ENCODE measurements at regions not wholly inside any gene's neighbourhood (a gene's known extent, or its start where the extent isn't known, plus 50 kb on each side); places are given as distances from the start of the nearest gene placed in this dataset. TPM values are rescaled to one million over a fixed set of nuclear protein-coding genes. Genes with fewer than 3 reads are reported as not detected.

- Histone ChIP-seq H3K4ac (ENCODE audit: low read depth in 1 of 2, low read length in 2 of 2) (no peak overlapping the region), H2BK15ac (ENCODE audit: low read depth, poor library complexity, severe bottlenecking) (no peak overlapping the region), H3K27ac (ENCODE audit: low read length, poor library complexity, severe bottlenecking) (no peak overlapping the region), H3K14ac (ENCODE audit: low read length in 2 of 2) (no peak overlapping the region), H3K79me1 (replicated peaks; ENCODE audit: low read length, poor library complexity, severe bottlenecking) (no peaks in the 10 kb centered on the region), H2AFZ (ENCODE audit: low read depth, low read length) (no peak overlapping the region), H2AK5ac (ENCODE audit: low read length, severe bottlenecking) (no peak overlapping the region), H3K9ac (ENCODE audit: low read length) (no peak overlapping the region), H2BK5ac (ENCODE audit: low read depth, low read length, poor library complexity, severe bottlenecking) (no peak overlapping the region), H4K8ac (ENCODE audit: low read length) (no peak overlapping the region), H2BK120ac (ENCODE audit: low read depth, low read length) (no peak overlapping the region), H2BK12ac (ENCODE audit: low read length in 2 of 2) (no peak overlapping the region), H3K36me3 (ENCODE audit: control insufficient read depth in 1 of 2, insufficient read depth in 2 of 2, low read depth in 1 of 2, low read length in 2 of 2) (no peaks in the 10 kb centered on the region), H4K91ac (ENCODE audit: low read length) (no peak overlapping the region), H3K9me3 (ENCODE audit: control insufficient read depth, low read length) (no peaks in the 10 kb centered on the region), H3K23ac (ENCODE audit: low read length in 2 of 2) (no peak overlapping the region), H3K27me3 (ENCODE audit: control insufficient read depth in 1 of 2, insufficient read depth in 1 of 2, low read length in 2 of 2) (no peaks in the 10 kb centered on the region), H3K4me1 (ENCODE audit: control insufficient read depth, insufficient read depth, low read depth, low read length) (no peaks in the 10 kb centered on the region), H3K4me2 (ENCODE audit: low read length, poor library complexity, severe bottlenecking) (no peak overlapping the region), H3K4me3 (ENCODE audit: insufficient read depth in 1 of 2, low read depth in 1 of 2, low read length in 2 of 2) (no peak overlapping the region), H3K18ac (ENCODE audit: low read depth in 1 of 2, low read length in 2 of 2) (no peak overlapping the region)
- DNase-seq: no peak
- WGBS: 97% methylated on average over 3 of the region's 3 CpGs
Observed at GRCh38 chr2:192246297-192246696, 51.6 kb upstream of the TMEFF2 start.

- Histone ChIP-seq H3K14ac (ENCODE audit: low read length in 2 of 2) (no peak overlapping the region), H2AFZ (ENCODE audit: low read depth, low read length) (no peak overlapping the region), H3K18ac (ENCODE audit: low read depth in 1 of 2, low read length in 2 of 2) (no peak overlapping the region), H3K27ac (ENCODE audit: low read length, poor library complexity, severe bottlenecking) (no peak overlapping the region), H3K79me1 (replicated peaks; ENCODE audit: low read length, poor library complexity, severe bottlenecking) (no peaks in the 10 kb centered on the region), H3K27me3 (ENCODE audit: control insufficient read depth in 1 of 2, insufficient read depth in 1 of 2, low read length in 2 of 2) (no peaks in the 10 kb centered on the region), H3K23ac (ENCODE audit: low read length in 2 of 2) (no peak overlapping the region), H3K4me2 (ENCODE audit: low read length, poor library complexity, severe bottlenecking) (no peak overlapping the region), H3K9ac (ENCODE audit: low read length) (no peak overlapping the region), H3K36me3 (ENCODE audit: control insufficient read depth in 1 of 2, insufficient read depth in 2 of 2, low read depth in 1 of 2, low read length in 2 of 2) (no peaks in the 10 kb centered on the region), H2BK120ac (ENCODE audit: low read depth, low read length) (no peak overlapping the region), H2BK5ac (ENCODE audit: low read depth, low read length, poor library complexity, severe bottlenecking) (no peak overlapping the region), H2BK15ac (ENCODE audit: low read depth, poor library complexity, severe bottlenecking) (no peak overlapping the region), H4K8ac (ENCODE audit: low read length) (no peak overlapping the region), H3K4me1 (ENCODE audit: control insufficient read depth, insufficient read depth, low read depth, low read length) (no peaks in the 10 kb centered on the region), H4K91ac (ENCODE audit: low read length) (no peak overlapping the region), H3K9me3 (ENCODE audit: control insufficient read depth, low read length) (no peaks in the 10 kb centered on the region), H2BK12ac (ENCODE audit: low read length in 2 of 2) (no peak overlapping the region), H2AK5ac (ENCODE audit: low read length, severe bottlenecking) (no peak overlapping the region), H3K4me3 (ENCODE audit: insufficient read depth in 1 of 2, low read depth in 1 of 2, low read length in 2 of 2) (no peak overlapping the region), H3K4ac (ENCODE audit: low read depth in 1 of 2, low read length in 2 of 2) (no peak overlapping the region)
- DNase-seq: no peak
- WGBS: no CpG with 5 or more reads among the region's 3 CpGs
Observed at GRCh38 chr2:192245329-192245728, 50.6 kb upstream of the TMEFF2 start.

Small RNA genes in the stretch of these regions (small RNA-seq; reads per million reads assigned to genes)
- gene AC068135.1 (ENCODE audit: low read depth) (not detected), gene AC074290.1 (ENCODE audit: low read depth) (not detected), gene RF00017 (ENCODE audit: low read depth) (not detected), gene RF00273 (ENCODE audit: low read depth) (not detected), gene RNU6-169P (ENCODE audit: low read depth) (not detected)
